B cell (primary cell): ENCODE measurements at regions not wholly inside any gene's neighbourhood (a gene's known extent, or its start where the extent isn't known, plus 50 kb on each side); places are given as distances from the start of the nearest gene placed in this dataset.

ENCODE experiments used
- ATAC-seq: fragments of 200-7000 bp; cut with Tn5 transposase; one replicate; pipeline ENCODE4 v1.10.0; 2021; ENCODE audit warnings: low read depth, mild to moderate bottlenecking, moderate number of reproducible peaks, moderate library complexity
- CTCF ChIA-PET: fragments of 350-600 bp; sonication (Branson Sonifier 250); formaldehyde crosslinking; loops from one replicate; lab custom pipeline; 2021; ENCODE audit warnings: antibody characterized with exemption, inconsistent platforms; lab: Charles Lee
- POLR2A ChIA-PET: fragments of 350-600 bp; sonication (Branson Sonifier 250); formaldehyde crosslinking; loops from one replicate; lab custom pipeline; 2021; ENCODE audit warnings: antibody characterized with exemption; lab: Charles Lee
- DNase-seq: peaks from one replicate; pipeline ENCODE4 v3.0.0; 2013
- H2AFZ ChIP-seq: 2 replicates; pipeline ENCODE4 v1.6.1; 2012; ENCODE audit warnings: mild to moderate bottlenecking, low read depth, low read length; ENCODE audit not compliant: insufficient read depth, poor library complexity, severe bottlenecking
- H3K27ac ChIP-seq, 2 donors: 1 replicate in 1 of 2; 2 replicates in 1 of 2; pipeline ENCODE4 v1.5.1; 2012 to 2013; ENCODE audit warnings: low read length in 2 of 2, mild to moderate bottlenecking in 2 of 2, moderate library complexity in 1 of 2
- H3K27me3 ChIP-seq, 4 experiments: fragments of 200-600 bp in 1 of 4; sonication (generic) in 1 of 4; replicated peaks in 1 of 4; 1 replicate in 2 of 4; 2 replicates in 2 of 4; pipeline versions ENCODE4 v1.6.1 to v1.7.0; 2013 to 2016; ENCODE audit warnings: low read length in 3 of 4, mild to moderate bottlenecking in 2 of 4, mixed read lengths in 1 of 4, moderate library complexity in 1 of 4; ENCODE audit not compliant: insufficient read depth in 4 of 4, control insufficient read depth in 3 of 4; ENCODE audit errors: control extremely low read depth in 1 of 4
- H3K36me3 ChIP-seq, 2 experiments: replicated peaks in 1 of 2; 1 replicate in 1 of 2; 2 replicates in 1 of 2; pipeline versions ENCODE4 v1.6.1 to v1.7.1; 2013; ENCODE audit warnings: low read length in 1 of 2; ENCODE audit not compliant: insufficient read depth in 2 of 2, control insufficient read depth in 1 of 2; ENCODE audit errors: control extremely low read depth in 1 of 2, extremely low read depth in 1 of 2
- H3K4me1 ChIP-seq, 2 donors: fragments of 200-600 bp in 1 of 2; sonication (generic) in 1 of 2; 1 replicate in 1 of 2; 2 replicates in 1 of 2; pipeline versions ENCODE4 v1.5.1 to v1.6.1; 2013 to 2017; ENCODE audit warnings: low read length in 2 of 2; ENCODE audit not compliant: control insufficient read depth in 2 of 2, insufficient read depth in 2 of 2
- H3K4me2 ChIP-seq: replicated peaks from 2 replicates; pipeline ENCODE3; 2012; ENCODE audit warnings: mild to moderate bottlenecking, low read depth, low read length; ENCODE audit not compliant: poor library complexity, severe bottlenecking
- H3K4me3 ChIP-seq, 5 experiments: fragments of 200-600 bp in 1 of 5; sonication (generic) in 1 of 5; 1 replicate in 3 of 5; 2 replicates in 2 of 5; pipeline versions ENCODE4 v1.5.1 to v1.7.0; 2011 to 2016; ENCODE audit warnings: low read length in 4 of 5, mild to moderate bottlenecking in 4 of 5, low read depth in 2 of 5, control low read depth in 1 of 5, moderate library complexity in 1 of 5; ENCODE audit not compliant: insufficient read depth in 1 of 5; ENCODE audit errors: control extremely low read depth in 1 of 5, extremely low read depth in 1 of 5
- H3K79me2 ChIP-seq: fragments of 200-600 bp; sonication (generic); one replicate; pipeline ENCODE4 v1.6.0; 2016; ENCODE audit warnings: low read length; ENCODE audit not compliant: control insufficient read depth, insufficient read depth
- H3K9ac ChIP-seq: fragments of 200-600 bp; sonication (generic); 2 replicates; pipeline ENCODE4 v1.6.1; 2017; ENCODE audit warnings: mild to moderate bottlenecking, low read length, moderate library complexity
- H3K9me3 ChIP-seq, 3 donors: one replicate each; pipeline versions ENCODE4 v1.6.1 to v1.7.1; 2013; ENCODE audit warnings: low read length in 2 of 3; ENCODE audit not compliant: control insufficient read depth in 2 of 3, insufficient read depth in 1 of 3; ENCODE audit errors: control extremely low read depth in 1 of 3
- H4K20me1 ChIP-seq: 2 replicates; pipeline ENCODE4 v1.6.0; 2012; ENCODE audit warnings: mild to moderate bottlenecking, low read length; ENCODE audit not compliant: insufficient read depth, control insufficient read depth, poor library complexity, severe bottlenecking
- H3K27ac Mint-ChIP-seq: one replicate; pipeline ENCODE4 v1.8.0; 2021; ENCODE audit warnings: mixed read lengths
- H3K27me3 Mint-ChIP-seq: one replicate; pipeline ENCODE4 v1.8.0; 2021; ENCODE audit warnings: mixed read lengths
- H3K4me1 Mint-ChIP-seq: one replicate; pipeline ENCODE4 v1.8.0; 2021; ENCODE audit warnings: mixed read lengths
- H3K4me3 Mint-ChIP-seq: one replicate; pipeline ENCODE4 v1.8.0; 2021; ENCODE audit warnings: mixed read lengths
- H3K9me3 Mint-ChIP-seq: one replicate; pipeline ENCODE4 v1.8.0; 2022; ENCODE audit warnings: mixed read lengths; ENCODE audit not compliant: insufficient read depth
- EZH2 ChIP-seq: IDR thresholded peaks from 2 replicates; pipeline ENCODE4 v1.6.1; 2012; ENCODE audit warnings: borderline replicate concordance, low read depth, mild to moderate bottlenecking, moderate library complexity, low read length; ENCODE audit not compliant: insufficient read depth, poor library complexity, severe bottlenecking
- WGBS: methylation state at CpG from one replicate; pipeline ENCODE4 v1.1.5; 2013; ENCODE audit warnings: missing lambda C conversion rate; ENCODE audit not compliant: insufficient coverage; 5-methylcytosine and 5-hydroxymethylcytosine counted together
- intact Hi-C: fragments of 100-400 bp; cut with micrococcal nuclease; formaldehyde crosslinking; loops from one replicate; pipeline ENCODE4 v1.10.0; 2022
- TF ChIP-seq, protein P1 (sequence below): fragments of 200-600 bp; IDR thresholded peaks from one replicate; pipeline ENCODE4 v1.8.0; 2022; ENCODE audit warnings: antibody characterized with exemption, mild to moderate bottlenecking

DNA sequence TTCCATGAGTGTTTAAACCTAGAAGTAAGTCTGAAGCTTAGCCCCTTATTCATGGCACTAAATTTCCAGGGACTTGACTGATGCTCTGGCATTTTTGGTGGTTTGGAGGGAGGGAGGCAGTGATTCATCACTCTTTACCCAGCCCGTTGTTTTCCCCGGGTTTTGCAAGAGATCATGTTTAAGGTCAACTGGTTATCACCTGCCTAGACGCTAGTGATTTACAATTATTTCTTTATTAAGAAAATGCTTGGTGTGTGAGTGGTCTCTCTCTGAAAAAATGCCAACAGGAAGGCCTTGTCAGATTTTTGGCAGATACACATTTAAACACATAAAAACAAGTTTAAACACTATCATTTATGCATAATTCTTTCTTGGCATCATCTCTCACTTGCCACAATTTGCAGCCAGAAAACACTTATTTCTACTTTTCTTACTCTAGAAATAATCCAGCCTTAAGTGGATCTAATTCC, 737.9 kb upstream of the ZNF608 start:
- H3K9ac ChIP-seq = no peak overlapping the region
- H3K4me3 Mint-ChIP-seq = no peak overlapping the region
- H3K4me3 ChIP-seq = no peak overlapping the region
- H3K36me3 ChIP-seq = no peaks in the 10 kb centered on the region
- no peak for ATAC-seq
- H3K9me3 Mint-ChIP-seq = no peaks in the 10 kb centered on the region
- H2AFZ ChIP-seq = no peak overlapping the region
- no peaks in the 10 kb centered on the region for H3K79me2 ChIP-seq
- no CpG with 5 or more reads among the region's 3 CpGs for WGBS
- no peaks in the 10 kb centered on the region for H3K9me3 ChIP-seq
- ChIA-PET CTCF (no interaction called here), POLR2A (no interaction called here)
- no peak overlapping the region for H3K27ac Mint-ChIP-seq
- no peaks in the 10 kb centered on the region for H4K20me1 ChIP-seq
- no peak for DNase-seq
- intact Hi-C loops = no loop called here
- no peaks in the 10 kb centered on the region for H3K27me3 Mint-ChIP-seq
- peaks cover 0 to 4% (median 0%) of the 10 kb centered on the region in 4 experiments for H3K27me3 ChIP-seq
- H3K4me1 Mint-ChIP-seq = peaks cover 13% of the 10 kb centered on the region
- H3K4me2 ChIP-seq = no peak overlapping the region
- no peak for TF ChIP-seq EZH2
- TF ChIP-seq, protein P1, sequence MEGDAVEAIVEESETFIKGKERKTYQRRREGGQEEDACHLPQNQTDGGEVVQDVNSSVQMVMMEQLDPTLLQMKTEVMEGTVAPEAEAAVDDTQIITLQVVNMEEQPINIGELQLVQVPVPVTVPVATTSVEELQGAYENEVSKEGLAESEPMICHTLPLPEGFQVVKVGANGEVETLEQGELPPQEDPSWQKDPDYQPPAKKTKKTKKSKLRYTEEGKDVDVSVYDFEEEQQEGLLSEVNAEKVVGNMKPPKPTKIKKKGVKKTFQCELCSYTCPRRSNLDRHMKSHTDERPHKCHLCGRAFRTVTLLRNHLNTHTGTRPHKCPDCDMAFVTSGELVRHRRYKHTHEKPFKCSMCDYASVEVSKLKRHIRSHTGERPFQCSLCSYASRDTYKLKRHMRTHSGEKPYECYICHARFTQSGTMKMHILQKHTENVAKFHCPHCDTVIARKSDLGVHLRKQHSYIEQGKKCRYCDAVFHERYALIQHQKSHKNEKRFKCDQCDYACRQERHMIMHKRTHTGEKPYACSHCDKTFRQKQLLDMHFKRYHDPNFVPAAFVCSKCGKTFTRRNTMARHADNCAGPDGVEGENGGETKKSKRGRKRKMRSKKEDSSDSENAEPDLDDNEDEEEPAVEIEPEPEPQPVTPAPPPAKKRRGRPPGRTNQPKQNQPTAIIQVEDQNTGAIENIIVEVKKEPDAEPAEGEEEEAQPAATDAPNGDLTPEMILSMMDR = no peak
- H3K4me1 ChIP-seq = peaks cover 6 to 8% of the 10 kb centered on the region in 2 donors
- H3K27ac ChIP-seq = no peak overlapping the region

- ChIA-PET POLR2A (no interaction called here), CTCF (no interaction called here)
- H3K9ac ChIP-seq = no peak overlapping the region
- peaks cover 13% of the 10 kb centered on the region for H3K4me1 Mint-ChIP-seq
- no peak overlapping the region for H3K4me3 ChIP-seq
- H3K9me3 ChIP-seq = no peaks in the 10 kb centered on the region
- H4K20me1 ChIP-seq = no peaks in the 10 kb centered on the region
- peaks cover 0 to 4% (median 0%) of the 10 kb centered on the region in 4 experiments for H3K27me3 ChIP-seq
- H3K36me3 ChIP-seq = no peaks in the 10 kb centered on the region
- WGBS = 43% methylated on average over 6 of the region's 10 CpGs
- H3K4me3 Mint-ChIP-seq = no peak overlapping the region
- peaks cover 6 to 8% of the 10 kb centered on the region in 2 donors for H3K4me1 ChIP-seq
- H3K4me2 ChIP-seq = no peak overlapping the region
- no peak for ATAC-seq
- H3K79me2 ChIP-seq = no peaks in the 10 kb centered on the region
- H2AFZ ChIP-seq = peak overlapping the region; percentile 30
- TF ChIP-seq, protein P1 = no peak
- no peak for TF ChIP-seq EZH2
- H3K9me3 Mint-ChIP-seq = no peaks in the 10 kb centered on the region
- H3K27me3 Mint-ChIP-seq = no peaks in the 10 kb centered on the region
- no peak overlapping the region for H3K27ac ChIP-seq
- H3K27ac Mint-ChIP-seq = no peak overlapping the region
- intact Hi-C loops = no loop called here
- DNase-seq = peak; percentile 8
These were observed 738.6 kb upstream of the ZNF608 start for GRCh38 chr5:125484742-125485641.
